ENCODE measurements at regions not wholly inside any gene's neighbourhood (a gene's known extent, or its start where the extent isn't known, plus 50 kb on each side); places are given as distances from the start of the nearest gene placed in this dataset.

- H3K27ac ChIP-seq (ENCODE audit: low read length): no peak overlapping the region
- peaks cover 0 to 8% of the 10 kb centered on the region in 2 donors for H3K9me3 ChIP-seq (ENCODE audit: control insufficient read depth in 2 of 2, low read length in 2 of 2)
- H3K27me3 ChIP-seq (ENCODE audit: control insufficient read depth in 1 of 2, insufficient read depth in 2 of 2, low read length in 2 of 2): peaks cover 17 to 19% of the 10 kb centered on the region in 2 donors
- H3K4me1 ChIP-seq (ENCODE audit: control insufficient read depth, insufficient read depth, low read length): no peaks in the 10 kb centered on the region
- no peak overlapping the region for H3K4me3 ChIP-seq (ENCODE audit: low read length in 2 of 2)
- H3K9ac ChIP-seq (ENCODE audit: low read length in 2 of 2): no peak overlapping the region
- H3K36me3 ChIP-seq (ENCODE audit: control insufficient read depth in 2 of 2, insufficient read depth in 2 of 2, low read length in 2 of 2): no peaks in the 10 kb centered on the region
Measured at GRCh38 chr20:46811224-46812084, 83.2 kb upstream of the EYA2 start.

- Histone ChIP-seq H3K36me3 (ENCODE audit: control insufficient read depth in 2 of 2, insufficient read depth in 2 of 2, low read length in 2 of 2) (no peaks in the 10 kb centered on the region), H3K27ac (ENCODE audit: low read length) (no peak overlapping the region), H3K4me3 (ENCODE audit: low read length in 2 of 2) (no peak overlapping the region), H3K9ac (ENCODE audit: low read length in 2 of 2) (no peak overlapping the region), H3K9me3 (ENCODE audit: control insufficient read depth in 2 of 2, low read length in 2 of 2) (peaks cover 0 to 8% of the 10 kb centered on the region in 2 donors), H3K4me1 (ENCODE audit: control insufficient read depth, insufficient read depth, low read length) (no peaks in the 10 kb centered on the region), H3K27me3 (ENCODE audit: control insufficient read depth in 1 of 2, insufficient read depth in 2 of 2, low read length in 2 of 2) (peaks cover 17 to 19% of the 10 kb centered on the region in 2 donors)
Measured at GRCh38 chr20:46814366-46815232, 80.0 kb upstream of the EYA2 start.

GRCh38 chr20:46816097-46816496 is 78.5 kb upstream of the EYA2 start:
- Histone ChIP-seq H3K9me3 (ENCODE audit: control insufficient read depth in 2 of 2, low read length in 2 of 2) (peaks cover 0 to 8% of the 10 kb centered on the region in 2 donors), H3K27ac (ENCODE audit: low read length) (no peak overlapping the region), H3K4me1 (ENCODE audit: control insufficient read depth, insufficient read depth, low read length) (no peaks in the 10 kb centered on the region), H3K27me3 (ENCODE audit: control insufficient read depth in 1 of 2, insufficient read depth in 2 of 2, low read length in 2 of 2) (peaks cover 20 to 21% of the 10 kb centered on the region in 2 donors), H3K9ac (ENCODE audit: low read length in 2 of 2) (no peak overlapping the region), H3K4me3 (ENCODE audit: low read length in 2 of 2) (no peak overlapping the region), H3K36me3 (ENCODE audit: control insufficient read depth in 2 of 2, insufficient read depth in 2 of 2, low read length in 2 of 2) (no peaks in the 10 kb centered on the region)

- no peaks in the 10 kb centered on the region for H3K36me3 ChIP-seq (ENCODE audit: control insufficient read depth in 2 of 2, insufficient read depth in 2 of 2, low read length in 2 of 2)
- H3K4me3 ChIP-seq (ENCODE audit: low read length in 2 of 2): no peak overlapping the region
- H3K9ac ChIP-seq (ENCODE audit: low read length in 2 of 2): no peak overlapping the region
- H3K27me3 ChIP-seq (ENCODE audit: control insufficient read depth in 1 of 2, insufficient read depth in 2 of 2, low read length in 2 of 2): peaks cover 14% of the 10 kb centered on the region in 2 donors
- peaks cover 0 to 8% of the 10 kb centered on the region in 2 donors for H3K9me3 ChIP-seq (ENCODE audit: control insufficient read depth in 2 of 2, low read length in 2 of 2)
- H3K4me1 ChIP-seq (ENCODE audit: control insufficient read depth, insufficient read depth, low read length): no peaks in the 10 kb centered on the region
- H3K27ac ChIP-seq (ENCODE audit: low read length): no peak overlapping the region
Measured at GRCh38 chr20:46816886-46817638, 77.6 kb upstream of the EYA2 start.

GRCh38 chr20:46820682-46821081 is 74.0 kb upstream of the EYA2 start:
- Histone ChIP-seq H3K4me3 (ENCODE audit: low read length in 2 of 2) (no peak overlapping the region), H3K9me3 (ENCODE audit: control insufficient read depth in 2 of 2, low read length in 2 of 2) (peaks cover 0 to 7% of the 10 kb centered on the region in 2 donors), H3K27ac (ENCODE audit: low read length) (no peak overlapping the region), H3K4me1 (ENCODE audit: control insufficient read depth, insufficient read depth, low read length) (no peaks in the 10 kb centered on the region), H3K9ac (ENCODE audit: low read length in 2 of 2) (no peak overlapping the region), H3K27me3 (ENCODE audit: control insufficient read depth in 1 of 2, insufficient read depth in 2 of 2, low read length in 2 of 2) (peaks cover 8 to 11% of the 10 kb centered on the region in 2 donors), H3K36me3 (ENCODE audit: control insufficient read depth in 2 of 2, insufficient read depth in 2 of 2, low read length in 2 of 2) (no peaks in the 10 kb centered on the region)

GRCh38 chr20:46823271-46823751 is 71.3 kb upstream of the EYA2 start:
- Histone ChIP-seq H3K27ac (ENCODE audit: low read length) (no peak overlapping the region), H3K36me3 (ENCODE audit: control insufficient read depth in 2 of 2, insufficient read depth in 2 of 2, low read length in 2 of 2) (no peaks in the 10 kb centered on the region), H3K9ac (ENCODE audit: low read length in 2 of 2) (no peak overlapping the region), H3K9me3 (ENCODE audit: control insufficient read depth in 2 of 2, low read length in 2 of 2) (no peaks in the 10 kb centered on the region), H3K27me3 (ENCODE audit: control insufficient read depth in 1 of 2, insufficient read depth in 2 of 2, low read length in 2 of 2) (peaks cover 5 to 8% of the 10 kb centered on the region in 2 donors), H3K4me3 (ENCODE audit: low read length in 2 of 2) (no peak overlapping the region), H3K4me1 (ENCODE audit: control insufficient read depth, insufficient read depth, low read length) (no peaks in the 10 kb centered on the region)

GRCh38 chr20:46823753-46824152 is 70.9 kb upstream of the EYA2 start:
- H3K27ac ChIP-seq (ENCODE audit: low read length): no peak overlapping the region
- H3K36me3 ChIP-seq (ENCODE audit: control insufficient read depth in 2 of 2, insufficient read depth in 2 of 2, low read length in 2 of 2): no peaks in the 10 kb centered on the region
- H3K9ac ChIP-seq (ENCODE audit: low read length in 2 of 2): no peak overlapping the region
- no peaks in the 10 kb centered on the region for H3K4me1 ChIP-seq (ENCODE audit: control insufficient read depth, insufficient read depth, low read length)
- no peak overlapping the region for H3K4me3 ChIP-seq (ENCODE audit: low read length in 2 of 2)
- H3K9me3 ChIP-seq (ENCODE audit: control insufficient read depth in 2 of 2, low read length in 2 of 2): no peaks in the 10 kb centered on the region
- H3K27me3 ChIP-seq (ENCODE audit: control insufficient read depth in 1 of 2, insufficient read depth in 2 of 2, low read length in 2 of 2): peaks cover 5 to 8% of the 10 kb centered on the region in 2 donors

- Histone ChIP-seq H3K9me3 (ENCODE audit: control insufficient read depth in 2 of 2, low read length in 2 of 2) (no peaks in the 10 kb centered on the region), H3K27ac (ENCODE audit: low read length) (no peak overlapping the region), H3K4me1 (ENCODE audit: control insufficient read depth, insufficient read depth, low read length) (no peaks in the 10 kb centered on the region), H3K36me3 (ENCODE audit: control insufficient read depth in 2 of 2, insufficient read depth in 2 of 2, low read length in 2 of 2) (no peaks in the 10 kb centered on the region), H3K27me3 (ENCODE audit: control insufficient read depth in 1 of 2, insufficient read depth in 2 of 2, low read length in 2 of 2) (peaks cover 0 to 5% of the 10 kb centered on the region in 2 donors), H3K9ac (ENCODE audit: low read length in 2 of 2) (no peak overlapping the region), H3K4me3 (ENCODE audit: low read length in 2 of 2) (no peak overlapping the region)
Measured at GRCh38 chr20:46826343-46826984, 68.2 kb upstream of the EYA2 start.

GRCh38 chr20:46827718-46828458 is 66.8 kb upstream of the EYA2 start:
- no peak overlapping the region for H3K4me3 ChIP-seq (ENCODE audit: low read length in 2 of 2)
- no peak overlapping the region for H3K27ac ChIP-seq (ENCODE audit: low read length)
- H3K9ac ChIP-seq (ENCODE audit: low read length in 2 of 2): no peak overlapping the region
- H3K4me1 ChIP-seq (ENCODE audit: control insufficient read depth, insufficient read depth, low read length): no peaks in the 10 kb centered on the region
- no peaks in the 10 kb centered on the region for H3K36me3 ChIP-seq (ENCODE audit: control insufficient read depth in 2 of 2, insufficient read depth in 2 of 2, low read length in 2 of 2)
- H3K9me3 ChIP-seq (ENCODE audit: control insufficient read depth in 2 of 2, low read length in 2 of 2): peaks cover 0 to 5% of the 10 kb centered on the region in 2 donors
- peaks cover 0 to 5% of the 10 kb centered on the region in 2 donors for H3K27me3 ChIP-seq (ENCODE audit: control insufficient read depth in 1 of 2, insufficient read depth in 2 of 2, low read length in 2 of 2)

Measured in stomach smooth muscle (tissue), 2 donors.